Fibroblast of skin of left quadriceps (primary cell): ENCODE measurements at regions not wholly inside any gene's neighbourhood (a gene's known extent, or its start where the extent isn't known, plus 50 kb on each side); places are given as distances from the start of the nearest gene placed in this dataset.
"Not testable (repeated sequence)": the region's sequence is repeated elsewhere in the genome, so short reads cannot be mapped to it uniquely, and the experiment has no call there.

Experiments used
- DNase-seq, 2 experiments: peaks; one replicate each; pipeline ENCODE4 v3.0.0-alpha.2; 2013; ENCODE audit warnings: low read depth in 2 of 2

DNA sequence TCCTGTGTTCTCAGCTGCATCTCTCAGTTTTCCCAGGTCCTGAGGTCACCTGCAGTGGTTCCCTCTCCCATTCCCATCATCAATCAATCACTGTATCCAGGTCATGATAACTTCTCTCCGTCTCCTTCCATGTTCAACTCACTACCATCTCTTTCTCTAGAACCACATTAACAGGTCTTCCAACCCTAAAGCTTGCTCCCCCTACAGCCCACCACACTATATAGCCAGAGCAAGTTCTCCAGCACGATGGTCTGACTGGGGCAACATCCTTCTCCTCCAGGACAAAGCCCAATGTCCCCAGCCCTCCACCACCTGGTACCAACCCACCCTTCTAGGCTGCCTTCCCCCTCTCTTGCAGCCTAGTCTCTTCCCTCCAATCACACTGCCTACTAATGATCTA lies 241.6 kb downstream of the CDK5RAP2 start:
- no peak for DNase-seq

DNA sequence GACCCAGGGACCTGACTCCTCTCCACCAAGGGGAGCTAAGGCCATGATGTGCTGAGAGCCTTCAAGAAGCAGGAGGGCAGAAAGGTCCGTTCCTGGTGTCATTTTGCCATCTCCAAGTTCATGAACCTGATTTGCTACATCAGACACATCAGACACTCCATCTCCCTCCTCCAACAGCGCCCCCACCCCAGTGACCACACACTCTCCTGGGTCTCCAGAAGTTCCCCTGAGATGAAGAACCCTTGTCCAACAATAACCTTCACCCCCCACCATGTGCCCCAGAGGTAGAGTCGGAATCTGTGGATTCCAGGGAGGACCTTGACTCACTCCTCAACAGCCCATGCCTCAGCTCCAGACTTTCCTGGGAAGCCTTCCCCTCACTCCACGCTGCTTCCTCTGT lies 242.8 kb downstream of the CDK5RAP2 start:
- DNase-seq = no peak

DNA sequence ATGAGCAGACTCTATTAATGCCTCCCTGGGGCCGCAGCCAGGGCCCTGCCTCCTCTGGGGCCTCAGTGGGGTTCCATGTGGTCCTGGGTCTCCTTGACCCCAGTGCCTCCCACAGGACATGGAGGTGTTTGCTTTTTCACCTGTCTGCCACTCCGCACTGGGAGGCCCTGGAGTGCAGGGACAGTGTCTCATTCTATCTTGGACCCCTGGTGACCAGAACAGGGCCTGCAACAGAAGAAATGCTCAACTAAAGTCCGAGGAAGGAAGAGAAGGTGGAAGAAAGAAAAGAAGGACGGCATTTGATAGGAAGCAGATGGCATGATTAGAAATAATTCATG lies 243.2 kb downstream of the CDK5RAP2 start:
- DNase-seq = no peak

DNA sequence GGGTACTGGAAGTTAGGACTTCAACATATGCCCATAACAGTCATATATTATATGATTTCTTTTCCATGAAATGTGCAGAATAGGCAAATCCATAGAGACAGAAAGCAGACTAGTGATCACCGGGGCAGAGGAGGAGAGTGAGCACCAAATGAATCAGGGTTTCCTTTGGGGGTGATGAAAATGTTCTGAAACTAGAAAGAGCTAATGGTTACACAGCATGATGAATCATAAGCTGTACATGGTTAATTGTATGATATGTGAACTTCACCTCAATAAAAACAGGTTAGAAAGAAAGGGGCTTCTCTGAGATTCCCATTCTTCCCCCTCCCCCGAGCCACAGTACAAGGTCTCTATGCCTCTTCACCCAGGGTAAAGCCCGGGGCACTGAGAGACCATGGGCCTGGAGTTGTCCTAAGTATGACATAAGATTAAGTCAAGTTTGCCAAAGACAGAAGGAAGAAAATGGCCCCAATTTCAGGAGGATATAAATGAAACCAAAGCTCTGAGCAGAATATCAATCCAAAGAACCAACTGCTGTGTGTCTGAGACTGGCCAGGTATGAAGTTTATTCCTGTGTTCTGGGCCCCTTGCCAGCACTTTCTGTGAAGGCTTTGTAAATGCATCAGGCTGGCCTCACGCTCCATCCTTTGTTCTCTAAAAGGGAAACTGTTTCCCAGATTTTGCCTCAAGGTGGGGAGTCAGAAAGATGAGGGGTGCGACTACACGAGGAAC lies 243.8 kb downstream of the CDK5RAP2 start:
- DNase-seq = no peak

DNA sequence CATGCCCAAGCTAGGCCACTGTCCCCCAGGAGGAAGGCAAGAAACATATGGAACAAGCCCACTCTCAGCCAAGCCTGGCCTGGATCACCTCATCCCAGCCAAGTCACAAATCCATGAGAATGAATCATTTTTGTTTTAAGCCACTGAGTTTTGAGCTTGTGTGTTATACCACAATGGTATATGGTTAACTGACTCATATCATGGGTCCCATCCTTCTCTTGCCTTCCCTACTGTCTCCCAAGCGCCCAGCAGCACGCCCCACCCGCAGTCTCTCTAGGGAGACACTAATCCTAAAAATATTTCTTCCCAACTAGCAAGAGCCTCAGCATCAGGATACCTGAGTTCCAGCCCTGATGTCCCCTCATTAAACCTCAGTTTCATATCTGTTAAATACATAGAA lies 248.1 kb downstream of the CDK5RAP2 start:
- DNase-seq = no peak

DNA sequence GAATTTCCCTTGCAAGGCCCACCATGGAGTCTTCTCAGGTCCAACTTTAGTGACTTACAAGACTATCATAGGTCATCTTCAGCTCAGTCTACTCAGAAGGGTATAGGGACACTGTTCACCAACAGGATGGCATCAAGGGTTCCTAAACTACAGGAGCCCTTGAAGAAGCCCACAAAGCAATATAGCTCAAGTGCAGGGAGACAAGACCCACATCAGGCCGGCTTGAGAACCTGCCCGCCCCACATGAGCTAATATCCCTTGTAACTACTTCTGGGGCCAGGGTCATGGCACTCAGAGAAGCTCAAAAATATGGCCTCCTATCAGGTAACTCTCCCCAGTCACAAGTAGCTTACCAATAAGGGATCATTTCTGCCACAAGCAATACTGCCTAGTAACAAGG lies 249.9 kb downstream of the CDK5RAP2 start:
- DNase-seq = no peak

DNA sequence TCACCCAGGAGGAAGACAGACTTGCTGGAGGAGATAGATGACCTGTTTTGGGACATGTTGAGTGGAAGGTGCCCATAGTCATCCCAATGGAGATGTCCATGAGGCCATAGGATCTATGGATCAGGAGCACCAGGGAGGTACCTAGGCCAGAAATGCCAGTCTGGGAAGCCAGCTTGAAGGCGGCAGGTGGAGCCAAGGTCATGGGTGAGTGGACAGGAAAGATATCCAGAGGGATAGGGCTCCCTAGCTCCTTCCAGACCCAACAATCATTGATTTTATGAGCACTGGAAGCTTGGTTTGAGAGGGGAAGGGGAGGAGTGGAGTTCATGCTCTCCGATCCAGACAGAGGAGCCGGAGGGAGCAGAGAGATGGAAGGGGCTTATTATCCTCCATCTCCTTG lies 252.6 kb downstream of the CDK5RAP2 start:
- DNase-seq = no peak

DNA sequence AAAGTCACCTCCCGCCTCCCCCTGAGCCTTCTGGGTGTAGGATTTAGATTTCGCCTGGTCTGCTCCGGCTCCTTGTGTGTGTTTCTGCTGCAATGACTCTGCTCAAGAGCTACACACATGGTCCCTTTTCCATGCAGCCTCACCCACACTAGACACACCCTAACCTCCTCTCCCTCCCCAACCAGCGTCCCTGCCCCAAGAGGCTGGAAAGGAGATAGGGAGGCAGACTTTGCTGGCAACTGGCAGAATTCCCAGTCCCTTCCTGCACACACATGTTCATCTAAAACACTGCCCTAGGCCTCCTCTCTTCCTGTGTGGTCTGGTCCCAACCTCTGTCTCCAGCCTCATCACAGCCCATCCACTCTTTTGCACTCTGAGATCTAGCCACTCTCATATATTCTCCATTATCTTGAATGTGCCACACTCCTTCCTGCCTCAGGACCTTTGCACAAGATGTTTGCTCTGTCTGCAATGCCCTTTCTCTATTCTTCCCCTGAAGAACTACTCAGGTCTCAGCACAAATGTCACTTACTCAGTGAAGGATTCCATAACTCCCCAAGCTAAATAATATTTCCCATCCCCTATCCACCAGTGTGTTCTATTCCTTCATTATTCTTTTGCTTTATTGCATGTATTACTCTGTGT lies 253.8 kb downstream of the CDK5RAP2 start:
- DNase-seq = no peak

DNA sequence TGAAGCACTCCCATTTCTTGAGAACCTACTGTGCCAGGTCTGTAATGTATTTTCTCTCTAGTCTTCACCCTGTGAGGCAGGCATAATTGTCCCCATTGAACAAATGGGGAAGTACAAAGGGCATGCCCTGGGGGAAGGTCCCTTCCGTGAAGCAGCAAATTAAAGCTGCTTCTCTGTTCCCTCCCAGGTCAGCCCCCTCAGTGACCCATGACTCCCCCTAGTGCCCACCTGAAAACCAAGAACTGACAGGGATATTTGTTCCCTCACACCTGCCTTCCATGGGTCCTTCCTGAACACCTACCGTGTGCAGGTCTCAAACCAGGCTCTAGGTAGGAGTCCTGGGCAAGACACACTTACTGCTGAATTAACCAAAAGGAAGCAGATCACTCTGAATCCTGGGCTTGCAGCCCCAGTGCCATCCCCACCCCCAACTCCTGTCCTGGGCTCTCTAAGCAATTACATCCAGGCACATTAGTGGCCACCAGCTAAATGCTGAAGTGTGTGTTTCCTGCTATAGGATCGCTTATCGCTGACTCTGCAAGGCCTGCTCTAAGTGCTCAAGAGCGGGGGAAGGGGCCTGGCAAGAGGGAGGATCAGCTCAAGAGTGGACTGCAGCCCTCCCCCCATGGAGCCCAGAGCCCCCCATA lies 254.8 kb downstream of the CDK5RAP2 start:
- DNase-seq = no peak

DNA sequence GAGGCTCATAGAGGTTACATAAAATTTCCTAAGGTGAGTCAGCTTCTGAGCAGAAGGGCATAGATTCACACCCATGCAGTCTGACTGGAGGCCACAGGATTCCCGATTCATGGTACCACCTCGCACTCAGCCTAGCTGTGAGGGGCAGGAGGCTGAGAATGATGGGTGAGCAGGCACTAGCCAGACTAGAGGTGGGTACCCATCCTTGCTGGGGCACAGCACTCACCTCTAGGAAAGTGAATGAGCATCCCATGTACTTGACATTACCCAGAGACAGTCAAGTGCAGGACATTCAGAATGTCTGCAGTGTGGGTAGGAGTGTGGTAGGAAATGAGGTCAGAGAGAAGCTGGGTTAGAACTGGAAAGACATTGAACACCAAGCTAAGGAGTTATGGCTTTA lies 255.5 kb downstream of the CDK5RAP2 start:
- DNase-seq = no peak

DNA sequence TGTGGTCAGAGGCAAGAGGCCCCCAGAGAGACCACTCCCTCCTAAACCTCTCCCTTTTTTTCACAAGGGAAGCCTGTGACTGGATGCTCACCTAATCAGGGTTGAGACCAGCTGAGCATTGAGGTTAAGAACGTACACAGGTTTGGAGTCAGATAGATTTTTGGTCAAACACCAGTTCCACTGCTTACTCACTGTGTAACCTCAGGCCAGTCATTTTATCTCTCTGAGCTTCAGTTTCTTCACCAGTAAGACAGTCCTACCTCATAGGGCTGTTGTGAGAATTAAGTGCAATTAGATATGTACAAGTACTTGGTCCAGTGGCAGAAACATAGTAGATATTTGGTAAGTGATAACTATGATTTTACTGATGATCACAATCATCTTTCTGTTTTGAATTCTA lies 256.8 kb downstream of the CDK5RAP2 start:
- DNase-seq = no peak

DNA sequence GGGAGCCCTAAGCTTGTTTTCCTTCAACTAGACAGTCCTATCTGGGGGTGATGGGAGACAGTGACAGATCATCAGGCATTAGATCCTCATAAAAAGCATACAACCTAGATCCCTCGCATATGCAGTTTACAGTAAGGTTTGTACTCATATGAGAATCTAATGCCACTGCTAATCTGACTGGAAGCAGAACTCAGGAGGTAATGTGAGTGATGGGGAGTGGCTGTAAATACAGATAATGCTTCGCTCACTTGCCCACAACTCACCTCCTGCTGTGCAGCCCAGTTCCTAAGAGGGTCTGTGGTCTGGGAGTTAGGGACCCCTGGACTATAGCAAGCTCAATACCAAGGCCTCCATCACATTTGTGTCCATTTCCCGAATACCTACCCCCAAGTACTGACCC lies 260.5 kb downstream of the CDK5RAP2 start:
- DNase-seq = no peak

DNA sequence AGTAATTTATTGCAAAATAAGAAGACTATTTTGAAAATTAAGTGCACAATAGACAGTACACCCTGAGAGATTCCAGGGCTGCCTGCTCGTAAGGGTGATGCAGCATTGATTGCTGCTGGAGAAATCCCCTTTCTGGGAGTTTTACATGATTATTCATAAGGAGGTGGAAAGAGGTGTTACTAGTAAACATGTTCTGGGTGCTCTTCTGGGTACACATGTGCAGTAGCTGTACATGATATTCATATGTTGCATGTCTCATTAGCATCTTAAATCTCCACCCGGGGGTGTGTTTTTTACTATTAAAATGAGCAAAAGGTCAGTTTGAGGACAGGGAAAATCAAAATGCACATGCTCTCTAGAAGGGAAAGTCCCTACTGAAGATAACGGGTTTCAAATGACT lies 264.8 kb downstream of the CDK5RAP2 start:
- no peak for DNase-seq

DNA sequence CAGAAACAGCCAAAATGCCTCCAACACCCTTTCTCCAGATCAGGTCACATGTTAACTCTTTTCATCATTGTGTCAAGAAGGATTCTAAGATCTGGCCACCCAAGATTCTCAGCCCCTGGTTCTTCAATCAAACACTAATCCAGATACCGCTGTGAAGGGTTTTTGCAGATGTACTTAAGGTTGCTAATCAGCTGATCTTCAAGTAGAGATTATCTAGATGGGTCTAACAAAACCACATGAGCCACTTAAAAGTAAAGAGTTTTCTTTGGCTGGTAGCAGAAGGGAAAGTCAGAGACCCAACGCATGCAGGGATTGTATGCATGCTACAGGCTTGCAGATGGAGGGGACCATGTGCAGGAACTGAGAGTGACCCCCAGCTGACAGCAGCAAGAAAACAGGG lies 267.9 kb downstream of the CDK5RAP2 start:
- DNase-seq = no peak

DNA sequence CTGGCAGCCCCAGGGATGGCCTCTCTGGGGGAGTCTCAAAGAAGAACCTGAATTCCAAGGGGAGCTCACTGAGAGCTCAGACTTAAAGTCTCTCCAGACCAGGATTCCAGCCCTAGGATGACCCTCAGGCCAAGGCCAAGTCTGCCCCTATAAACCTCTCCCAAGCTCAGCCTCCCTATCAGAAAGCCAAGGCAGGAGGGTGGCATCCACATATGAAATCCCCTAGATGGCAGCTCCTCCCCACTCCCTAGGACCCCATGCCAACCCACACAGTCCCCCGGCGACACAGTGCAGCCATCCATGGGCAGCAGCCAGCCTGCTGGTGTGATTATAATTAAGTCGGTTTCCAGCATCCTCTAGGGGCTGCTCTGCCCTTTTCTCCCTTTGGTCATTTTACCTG lies 269.9 kb downstream of the CDK5RAP2 start:
- DNase-seq = no peak

DNA sequence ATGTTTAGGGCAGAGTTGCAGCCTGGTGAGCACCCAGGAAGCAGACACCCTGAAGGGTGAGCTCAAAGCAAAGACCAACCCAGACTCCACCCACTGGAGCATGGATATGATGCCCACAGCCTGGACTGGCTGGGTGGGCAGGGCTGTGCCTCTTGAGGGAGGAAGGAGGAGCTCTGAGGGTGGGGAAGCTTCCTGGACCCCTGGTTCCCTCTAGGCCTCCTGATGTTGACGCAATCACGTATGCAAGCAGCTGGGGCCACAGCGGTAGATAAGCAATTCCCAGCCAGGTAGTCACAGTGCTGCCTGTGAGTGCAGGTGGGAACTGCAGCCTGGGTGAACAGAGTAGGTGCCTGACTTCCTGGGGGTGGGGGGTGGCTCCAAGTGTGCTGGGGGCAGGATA lies 271.5 kb downstream of the CDK5RAP2 start:
- DNase-seq = no peak

DNA sequence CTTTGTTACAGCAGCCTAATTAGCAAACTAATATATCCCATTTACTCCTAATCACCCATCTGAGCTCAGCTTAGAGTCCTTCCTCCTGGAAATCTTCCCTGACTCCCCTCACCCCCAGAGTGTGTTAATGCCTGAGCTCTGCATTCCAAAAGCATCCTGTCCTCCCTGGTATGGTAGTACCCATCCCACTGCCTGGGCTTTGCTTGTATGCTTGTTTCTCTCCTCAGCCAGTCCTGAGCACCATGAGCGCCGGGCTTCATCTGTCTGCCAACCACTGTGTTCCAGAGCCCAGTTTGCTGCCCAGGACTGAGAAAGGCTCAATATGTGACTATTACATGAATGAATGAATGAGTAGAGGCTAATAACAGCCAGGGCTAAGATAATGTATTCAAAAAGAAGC lies 272.4 kb downstream of the CDK5RAP2 start:
- no peak for DNase-seq

DNA sequence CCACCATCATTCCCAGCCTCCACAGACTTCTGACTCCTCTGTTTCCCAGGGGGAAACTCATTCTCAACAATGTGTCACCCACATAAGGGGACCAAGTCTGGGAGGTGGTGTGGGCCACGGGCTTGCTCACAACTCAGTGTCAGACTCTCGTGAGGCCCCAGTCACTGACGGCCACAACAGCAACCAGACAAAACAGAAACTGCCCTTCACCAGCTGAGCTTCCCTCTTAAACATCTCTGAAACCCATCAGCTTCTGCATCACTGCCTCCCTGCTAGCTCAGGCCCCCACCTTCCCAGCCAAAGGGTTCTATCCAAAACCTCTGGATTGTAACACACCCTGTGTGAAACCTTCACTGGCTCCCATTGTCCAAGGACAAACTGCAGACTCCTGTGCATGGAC lies 273.4 kb downstream of the CDK5RAP2 start:
- DNase-seq = no peak

DNA sequence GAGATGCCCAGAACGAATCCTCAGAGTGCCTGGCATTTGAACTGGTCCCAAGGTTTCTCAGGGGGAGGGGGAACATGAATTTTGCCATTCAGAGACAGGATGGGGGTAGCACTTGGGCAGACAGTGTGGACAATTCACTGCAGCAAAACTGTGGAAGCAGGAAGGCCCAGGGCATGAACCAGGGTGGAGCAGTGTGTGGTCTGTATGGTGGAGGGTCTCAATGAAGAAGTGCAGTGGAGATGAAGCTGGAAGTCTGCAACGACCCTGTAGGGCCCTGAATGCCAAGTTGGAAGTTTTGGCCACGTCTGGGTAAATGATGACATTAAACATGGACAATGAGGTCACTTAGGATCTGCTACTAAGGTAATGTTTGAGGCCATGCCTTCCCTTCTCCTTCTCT lies 273.9 kb downstream of the CDK5RAP2 start:
- DNase-seq = no peak

DNA sequence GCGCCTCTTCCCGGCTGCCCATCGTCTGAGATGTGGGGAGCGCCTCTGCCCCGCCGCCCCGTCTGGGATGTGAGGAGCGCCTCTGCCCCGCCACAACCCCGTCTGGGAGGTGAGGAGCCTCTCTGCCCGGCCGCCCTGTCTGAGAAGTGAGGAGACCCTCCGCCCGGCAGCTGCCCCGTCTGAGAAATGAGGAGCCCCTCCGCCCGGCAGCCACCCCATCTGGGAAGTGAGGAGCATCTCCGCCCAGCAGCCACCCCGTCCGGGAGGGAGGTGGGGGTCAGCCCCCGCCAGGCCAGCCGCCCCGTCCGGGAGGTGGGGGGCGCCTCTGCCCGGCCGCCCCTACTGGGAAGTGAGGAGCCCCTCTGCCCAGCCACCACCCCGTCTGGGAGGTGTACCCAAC lies 275.1 kb downstream of the CDK5RAP2 start:
- not testable (repeated sequence) for DNase-seq

DNA sequence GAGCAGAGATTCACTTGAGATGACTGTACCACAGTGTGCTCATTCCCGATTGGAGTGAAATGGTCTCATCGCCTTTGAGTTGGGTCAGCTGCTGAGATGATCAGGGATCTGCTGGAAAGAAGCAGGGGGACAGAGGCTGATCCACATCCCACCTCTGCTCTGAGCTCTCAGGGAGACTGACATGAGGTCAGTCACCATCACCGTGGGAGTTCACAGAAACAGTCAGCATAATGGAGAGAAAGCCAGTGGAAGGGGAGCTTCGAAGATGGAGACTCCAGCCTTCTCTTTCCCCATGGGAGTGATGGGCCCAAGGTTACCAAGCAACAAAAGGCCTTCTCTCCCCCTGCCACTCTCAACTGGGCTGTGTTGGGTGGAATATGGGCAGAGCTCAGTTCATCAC lies 276.4 kb downstream of the CDK5RAP2 start:
- no peak for DNase-seq

DNA sequence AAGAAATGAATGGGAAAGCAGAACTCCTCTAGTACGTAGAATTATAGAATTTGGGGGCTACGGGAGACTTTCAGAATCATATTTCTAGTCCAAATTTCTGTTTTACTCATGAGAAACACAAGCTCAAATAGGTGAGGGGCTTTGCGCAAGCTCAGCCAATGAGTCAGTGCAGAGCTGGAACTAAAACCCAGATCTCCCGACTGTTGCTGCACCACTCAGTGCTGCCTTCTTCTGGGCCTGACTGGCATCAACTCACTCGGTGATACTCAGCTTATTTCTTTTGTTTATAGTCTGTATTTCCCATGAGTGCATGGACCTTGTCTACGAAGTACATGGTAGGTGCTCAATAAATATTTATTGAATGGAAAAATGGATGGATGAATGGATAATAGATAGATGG lies 280.2 kb downstream of the CDK5RAP2 start:
- no peak for DNase-seq

DNA sequence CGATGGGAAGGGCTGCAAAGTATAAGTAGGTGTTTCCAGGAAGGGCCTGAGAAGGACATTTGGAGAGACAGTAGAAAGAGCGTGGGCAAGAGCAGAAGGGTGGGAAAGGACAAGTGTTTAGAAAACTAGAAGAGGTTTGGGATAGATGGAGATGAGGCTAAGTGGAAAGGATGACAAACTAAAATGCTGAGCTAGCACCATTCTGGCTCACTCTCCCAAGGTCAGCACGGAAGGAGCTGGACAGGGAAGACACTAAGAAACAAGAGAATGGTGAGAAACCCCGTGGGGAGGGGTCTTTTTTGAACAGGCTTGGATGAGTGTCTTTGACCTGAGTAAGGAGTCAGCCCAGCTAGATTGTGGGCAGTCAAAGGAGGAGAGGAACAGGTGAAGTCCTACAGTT lies 286.0 kb downstream of the CDK5RAP2 start:
- DNase-seq = no peak

DNA sequence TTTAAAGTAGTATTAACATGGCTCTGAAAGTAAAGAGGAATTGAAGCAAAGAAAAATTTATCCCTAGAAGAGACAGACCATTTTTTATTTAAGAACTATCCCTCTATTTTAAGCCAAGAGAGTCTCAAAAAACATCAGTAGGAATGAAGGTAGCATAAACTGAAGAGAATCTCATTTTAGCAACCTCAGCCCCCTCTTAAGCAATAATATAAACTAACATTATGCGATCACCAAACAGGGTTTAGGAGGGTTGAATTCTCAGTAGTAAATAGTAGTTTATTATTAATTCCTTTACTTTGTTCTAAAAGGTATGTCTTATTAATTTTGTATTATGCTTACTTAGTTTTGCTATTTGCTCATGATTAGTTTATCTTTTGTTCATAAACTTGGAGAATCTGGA lies 287.4 kb downstream of the CDK5RAP2 start:
- no peak for DNase-seq
